ENCODE measurements at regions not wholly inside any gene's neighbourhood (a gene's known extent, or its start where the extent isn't known, plus 50 kb on each side); places are given as distances from the start of the nearest gene placed in this dataset.
"Not testable (repeated sequence)": the region's sequence is repeated elsewhere in the genome, so short reads cannot be mapped to it uniquely, and the experiment has no call there.

GRCh38 chr2:11877764-11878163 lies 131.3 kb downstream of the LPIN1 start:
- no peak for DNase-seq

- not testable (repeated sequence) for DNase-seq
Observed at GRCh38 chr2:11885253-11885652, 138.8 kb downstream of the LPIN1 start.

DNA sequence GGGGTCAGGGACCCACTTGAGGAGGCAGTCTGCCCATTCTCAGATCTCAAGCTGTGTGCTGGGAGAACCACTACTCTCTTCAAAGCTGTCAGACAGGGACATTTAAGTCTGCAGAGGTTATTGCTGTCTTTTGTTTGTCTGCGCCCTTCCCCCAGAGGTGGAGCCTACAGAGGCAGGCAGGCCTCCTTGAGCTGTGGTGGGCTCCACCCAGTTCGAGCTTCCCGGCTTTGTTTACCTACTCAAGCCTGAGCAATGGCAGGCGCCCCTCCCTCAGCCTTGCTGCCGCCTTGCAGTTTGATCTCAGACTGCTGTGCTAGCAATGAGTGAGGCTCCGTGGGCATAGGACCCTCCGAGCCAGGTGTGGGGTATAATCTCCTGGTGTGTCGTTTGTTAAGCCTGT lies 140.5 kb downstream of the LPIN1 start:
- DNase-seq = not testable (repeated sequence)

- no peak for DNase-seq
Observed at GRCh38 chr2:11889101-11889850, 142.8 kb downstream of the LPIN1 start.

DNA sequence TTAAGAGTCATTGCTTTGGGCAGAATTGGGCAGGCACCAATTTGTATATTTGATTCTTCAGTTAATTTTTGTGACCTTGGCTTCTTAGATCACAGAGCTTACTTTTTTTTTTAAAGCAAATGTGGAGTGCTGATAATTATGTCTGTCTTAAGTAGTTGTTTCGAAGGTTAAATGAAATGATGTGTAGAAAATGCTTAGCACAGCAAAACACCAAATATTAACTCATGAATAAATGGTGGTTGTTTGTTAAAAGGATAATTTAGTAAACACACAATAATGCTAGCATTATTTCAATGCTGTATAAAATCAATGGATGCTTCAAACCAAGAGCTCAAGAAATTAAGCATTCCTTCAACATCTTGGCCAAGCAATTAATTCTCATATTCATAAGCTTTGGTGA lies 143.4 kb downstream of the LPIN1 start:
- no peak for DNase-seq

GRCh38 chr2:11891028-11891427 lies 144.6 kb downstream of the LPIN1 start:
- no peak for DNase-seq

DNA sequence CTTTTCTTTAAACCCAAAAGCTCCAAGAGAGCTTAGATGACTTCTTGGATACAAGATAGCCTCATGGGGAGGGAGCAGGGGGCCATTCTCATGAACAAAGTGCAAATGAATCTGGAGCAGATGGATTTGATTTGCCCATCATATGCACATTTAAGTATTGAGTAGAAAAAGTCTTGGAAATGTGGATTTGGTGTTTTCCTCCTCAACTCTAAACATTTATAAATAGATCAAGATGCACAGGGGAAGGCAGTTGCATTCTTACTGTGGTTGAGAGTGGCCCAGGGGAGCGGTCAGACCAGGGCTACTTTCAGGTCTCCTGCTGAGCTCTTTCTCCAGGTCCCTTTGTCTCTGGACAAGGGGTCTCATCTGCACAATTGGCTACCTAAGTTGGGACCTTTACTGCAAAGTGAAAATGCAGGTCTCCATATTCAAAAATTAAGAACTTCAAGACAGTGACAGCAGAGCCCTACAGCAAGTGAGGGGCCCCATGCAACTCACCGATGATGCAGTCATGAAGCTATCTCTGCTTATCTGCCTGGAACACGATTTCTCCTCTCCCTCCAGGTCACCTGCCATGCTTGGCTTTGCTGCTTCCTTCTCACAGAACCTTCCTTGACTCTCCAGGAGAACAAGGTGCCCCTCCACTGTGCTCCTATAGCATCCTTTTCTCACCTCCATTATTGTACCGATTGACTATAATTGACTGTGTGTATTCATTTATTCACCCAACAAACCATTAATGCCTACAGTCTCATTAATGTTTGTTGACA lies 145.4 kb downstream of the LPIN1 start:
- DNase-seq = no peak

DNA sequence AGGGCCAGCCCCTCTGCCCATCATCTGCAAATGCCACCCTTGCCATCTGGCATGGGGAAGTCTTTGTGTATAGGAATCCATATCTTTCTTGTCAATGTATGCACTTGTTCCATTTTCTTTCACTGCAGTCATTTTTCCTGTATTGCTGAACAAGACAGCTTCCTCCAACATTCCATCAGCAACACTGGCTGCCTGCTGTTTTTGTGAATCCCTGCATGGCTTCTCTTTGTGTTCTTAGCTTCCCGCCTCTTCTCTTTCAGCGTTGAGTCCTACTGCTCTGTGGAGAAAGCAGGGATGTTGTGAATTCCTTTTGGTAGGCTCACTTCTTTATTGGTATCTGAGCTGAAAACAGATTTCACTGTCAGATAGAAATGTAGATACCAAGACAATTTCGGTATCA lies 150.0 kb downstream of the LPIN1 start:
- DNase-seq = no peak

DNA sequence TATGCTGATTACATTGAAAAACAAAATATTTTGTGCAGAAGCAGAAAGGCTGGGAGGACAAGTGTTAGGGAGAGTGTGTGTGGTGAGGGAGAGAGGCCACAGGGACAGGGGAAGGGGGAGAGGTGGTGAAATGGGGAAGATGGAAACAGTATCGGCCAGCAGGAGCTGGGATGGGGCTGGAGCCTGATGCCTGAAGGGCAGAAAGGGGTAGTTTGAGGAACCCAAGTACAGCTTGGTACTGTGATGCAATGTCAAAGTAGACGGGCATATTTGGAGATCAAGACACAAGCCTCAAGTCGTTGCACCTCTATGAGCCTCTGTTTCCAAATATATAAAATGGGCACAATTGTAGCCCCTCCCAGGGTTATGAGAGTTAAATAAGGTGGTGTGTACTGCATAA lies 152.1 kb downstream of the LPIN1 start:
- no peak for DNase-seq

GRCh38 chr2:11899264-11899818 lies 152.9 kb downstream of the LPIN1 start:
- no peak for DNase-seq

- not testable (repeated sequence) for DNase-seq
Observed at GRCh38 chr2:11900891-11901290, 154.5 kb downstream of the LPIN1 start.

DNA sequence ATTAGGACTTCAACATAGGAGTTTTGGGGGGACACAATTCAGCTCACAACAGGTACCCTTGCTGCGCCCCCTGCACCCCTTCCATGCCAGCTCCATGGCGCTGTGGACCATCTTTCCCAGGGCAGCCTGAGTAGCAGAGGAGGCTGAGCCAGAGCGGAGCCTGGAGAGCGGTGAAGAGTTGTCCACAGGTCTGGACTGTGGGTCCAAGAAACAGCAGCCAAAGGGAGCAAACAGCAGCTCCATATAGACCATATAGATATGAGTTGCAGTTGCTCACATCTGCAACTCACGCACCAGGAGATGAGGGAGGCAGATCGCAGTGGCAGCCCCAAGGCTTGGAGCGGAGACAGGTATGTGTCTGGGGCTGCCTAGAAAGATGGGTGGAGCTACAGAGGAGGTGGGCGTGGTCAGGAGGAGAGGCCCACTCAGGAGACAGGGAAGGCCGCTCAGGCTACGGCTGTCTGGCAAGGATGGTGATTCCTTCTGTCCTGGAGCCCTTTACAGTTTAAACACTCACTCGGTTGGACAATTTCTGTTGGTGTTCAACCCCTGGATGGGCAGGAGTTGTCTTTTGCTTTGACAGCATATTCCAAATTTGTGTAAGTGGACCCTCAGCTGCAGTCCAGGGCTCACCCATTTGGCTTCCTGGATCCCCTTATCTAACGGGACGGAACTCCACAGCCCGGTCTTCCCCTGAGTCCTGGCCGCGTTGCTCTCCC lies 155.1 kb downstream of the LPIN1 start:
- DNase-seq = no peak

DNA sequence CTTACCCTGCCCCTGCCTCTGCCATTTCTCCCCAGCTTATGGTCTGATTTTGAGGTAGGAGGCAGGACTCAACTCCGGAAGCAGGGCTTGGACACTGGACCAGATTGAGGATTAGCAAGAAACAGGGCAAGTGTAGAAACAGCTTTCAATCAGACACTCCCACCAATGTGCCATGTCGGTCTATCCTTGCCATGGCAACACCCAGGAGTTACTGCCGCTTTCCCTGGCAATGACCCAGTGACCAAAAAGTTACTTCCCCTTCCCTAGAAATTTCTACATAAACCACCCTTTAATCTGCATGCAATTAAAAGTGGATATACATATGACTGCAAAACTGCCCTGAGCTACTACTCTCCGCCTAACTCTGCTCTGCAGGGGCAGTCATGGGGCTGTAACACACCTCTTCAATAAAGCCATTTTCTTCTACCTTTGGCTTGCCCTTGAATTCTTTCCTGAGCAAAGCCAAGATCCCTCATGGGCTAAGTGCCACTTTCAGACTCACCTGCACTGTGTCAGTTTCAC lies 156.7 kb downstream of the LPIN1 start:
- DNase-seq = no peak

DNA sequence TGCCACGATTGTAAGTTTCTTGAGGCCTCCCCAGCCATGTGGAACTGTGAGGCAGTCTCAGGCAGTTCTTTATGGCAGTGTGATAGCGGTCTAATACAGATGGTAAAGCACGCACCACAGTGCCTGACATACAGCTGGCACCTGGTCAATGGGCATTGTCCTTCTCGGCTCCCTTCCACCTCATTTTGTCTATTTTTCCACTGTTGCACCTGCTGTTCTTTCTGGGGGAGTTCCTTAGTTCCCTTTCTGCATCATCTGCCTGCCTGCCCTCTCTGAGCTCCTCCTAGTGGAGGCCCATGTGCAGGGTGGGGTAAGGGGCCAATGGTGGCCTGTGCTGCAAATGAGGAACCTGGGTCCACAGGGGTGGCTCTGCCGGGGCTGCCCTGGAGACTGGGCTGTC lies 157.6 kb downstream of the LPIN1 start:
- no peak for DNase-seq

DNA sequence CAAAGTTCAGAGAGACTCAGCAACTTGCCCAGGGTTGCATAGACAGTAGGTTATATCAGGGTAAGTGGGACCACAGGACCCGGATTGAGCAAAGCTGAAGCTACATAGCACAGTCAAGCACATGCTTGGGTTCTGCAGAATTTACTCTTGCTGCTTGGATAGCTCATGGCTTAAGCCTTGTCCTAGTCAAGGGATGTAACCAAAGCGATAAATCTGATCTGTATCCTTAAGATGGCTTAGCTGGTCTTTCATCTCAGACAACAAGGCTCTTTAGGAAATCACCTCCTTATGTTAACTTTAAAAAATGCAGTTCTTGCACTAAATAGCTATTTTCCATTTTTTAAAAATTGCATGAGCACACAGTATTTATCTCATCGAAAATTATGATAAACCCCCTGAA lies 158.5 kb downstream of the LPIN1 start:
- DNase-seq = no peak

- DNase-seq = no peak
Observed at GRCh38 chr2:11907190-11907589, 160.8 kb downstream of the LPIN1 start.

DNA sequence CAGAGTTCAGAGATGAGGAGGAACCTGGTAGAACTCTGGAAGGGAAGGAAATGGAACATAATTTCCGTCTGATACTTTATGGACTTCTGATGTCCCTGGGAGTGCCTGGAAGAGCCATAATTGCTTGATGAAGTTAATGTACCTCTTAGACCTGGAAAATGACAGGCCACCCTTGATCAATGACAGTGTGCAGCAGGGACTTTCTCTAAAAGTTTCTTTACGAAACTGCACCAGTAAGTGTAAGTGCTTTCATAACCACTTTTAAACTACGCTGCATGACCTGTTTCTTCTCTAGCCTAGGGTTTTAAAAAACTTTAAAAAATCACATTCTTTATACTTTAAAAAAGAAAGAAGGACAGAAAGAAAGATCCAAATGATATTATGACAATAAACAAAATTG lies 164.5 kb downstream of the LPIN1 start:
- no peak for DNase-seq

- DNase-seq = no peak
Observed at GRCh38 chr2:11912980-11913379, 166.5 kb downstream of the LPIN1 start.

DNA sequence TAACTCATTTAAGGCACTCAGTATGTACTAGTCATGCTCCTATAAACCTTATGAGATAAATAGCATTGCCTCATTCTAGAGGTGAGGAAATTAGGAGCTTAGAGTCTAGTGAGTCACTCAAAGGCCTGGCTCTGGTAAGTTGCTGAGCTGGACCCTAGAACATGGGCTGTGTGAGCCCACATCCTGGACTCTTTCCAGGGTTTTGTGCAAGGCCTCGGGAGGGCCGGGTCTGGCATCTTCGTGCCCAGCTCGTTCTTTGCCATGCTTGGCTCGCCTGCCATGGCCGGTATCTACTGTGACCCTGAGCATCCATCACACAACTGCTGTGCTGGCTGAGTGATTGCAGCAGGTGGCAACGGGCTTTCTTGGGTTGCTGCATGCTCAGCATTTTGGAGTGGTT lies 168.0 kb downstream of the LPIN1 start:
- no peak for DNase-seq

DNA sequence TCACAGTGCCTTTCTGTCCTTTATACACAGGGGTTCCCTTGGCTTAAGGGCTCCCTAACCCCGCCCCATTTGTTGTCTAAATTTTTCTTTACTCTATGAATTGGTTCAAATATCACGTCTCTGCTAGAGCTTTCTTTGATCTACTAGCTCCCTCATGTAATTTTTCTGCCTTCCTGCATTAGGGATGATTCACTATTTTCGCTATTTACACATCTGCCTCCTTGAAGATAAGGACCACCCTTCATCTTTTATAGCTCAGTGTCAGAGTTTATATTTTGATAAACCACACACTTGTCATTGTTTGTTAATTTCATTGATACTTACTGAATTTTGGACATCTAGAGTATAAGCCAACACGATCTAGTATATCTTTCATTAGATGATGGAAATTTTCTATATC lies 169.2 kb downstream of the LPIN1 start:
- no peak for DNase-seq

GRCh38 chr2:11919953-11920352 lies 173.5 kb downstream of the LPIN1 start:
- no peak for DNase-seq

GRCh38 chr2:11920993-11921583 lies 174.7 kb downstream of the LPIN1 start:
- no peak for DNase-seq

- DNase-seq = no peak
Observed at GRCh38 chr2:11922294-11922693, 175.9 kb downstream of the LPIN1 start.
